HepG2 (cell line): ENCODE measurements at regions not wholly inside any gene's neighbourhood (a gene's known extent, or its start where the extent isn't known, plus 50 kb on each side); places are given as distances from the start of the nearest gene placed in this dataset.

Source experiments
- ATAC-seq: fragments of 200-7000 bp; cut with Tn5 transposase; 3 replicates; pipeline ENCODE4 v1.9.1; 2020; ENCODE audit warnings: mild to moderate bottlenecking, moderate library complexity
- BruUV-seq: library from RNA; stranded (reverse); fragments of 400-500 nt; replicated peaks from 2 replicates; lab custom pipeline; 2021; lab: Mats Ljungman, UMichigan
- CTCF ChIA-PET: fragments of 300-600 bp; formaldehyde crosslinking; extraction: SDS; loops from one replicate; lab custom pipeline; 2021; ENCODE audit warnings: low total read pairs, inconsistent platforms, low intra/inter-chr PET ratio; lab: Yijun Ruan, JAX
- POLR2A ChIA-PET: fragments of 350-600 bp; sonication (Branson Sonifier 250); formaldehyde crosslinking; loops from one replicate; lab custom pipeline; 2020; ENCODE audit warnings: antibody characterized with exemption, inconsistent platforms; lab: Yijun Ruan, JAX
- DNase-seq: peaks from one replicate; pipeline ENCODE4 v3.0.0-alpha.2; 2015; ENCODE audit warnings: low spot score
- FAIRE-seq: peaks from 3 replicates; lab custom pipeline; 2011; peaks lifted over from hg19 to GRCh38; lab: Jason Lieb, UNC
- H2AFZ ChIP-seq: one replicate; pipeline ENCODE4 v1.6.1; 2011; ENCODE audit warnings: low read length, inconsistent platforms
- H3K27ac ChIP-seq: fragments of 300-600 bp; 3 replicates; pipeline ENCODE4 v1.8.0; 2011; ENCODE audit warnings: mixed run types, mild to moderate bottlenecking, mixed read lengths, low read length, inconsistent platforms; ENCODE audit not compliant: insufficient read depth; ENCODE audit errors: extremely low read length
- H3K27me3 ChIP-seq, 2 experiments: fragments of 200-600 bp in 1 of 2; 2 replicates in 1 of 2; 3 replicates in 1 of 2; pipeline versions ENCODE4 v1.6.0 to v1.8.0; 2011; ENCODE audit warnings: low read length in 2 of 2, mild to moderate bottlenecking in 2 of 2, moderate library complexity in 2 of 2, inconsistent platforms in 1 of 2; ENCODE audit not compliant: insufficient read depth in 2 of 2, control insufficient read depth in 1 of 2
- H3K36me3 ChIP-seq, 2 experiments: fragments of 200-600 bp in 1 of 2; replicated peaks in 1 of 2; 2 replicates in 1 of 2; 3 replicates in 1 of 2; pipeline versions ENCODE4 v1.5.1 to v1.8.0; 2011; ENCODE audit warnings: low read length in 2 of 2, inconsistent platforms in 1 of 2; ENCODE audit not compliant: insufficient read depth in 2 of 2, control insufficient read depth in 1 of 2
- H3K4me1 ChIP-seq: 2 replicates; pipeline ENCODE4 v1.5.1; 2012; ENCODE audit warnings: low read length, inconsistent platforms; ENCODE audit not compliant: insufficient read depth
- H3K4me2 ChIP-seq: 2 replicates; pipeline ENCODE4 v1.6.0; 2011; ENCODE audit warnings: low read depth, low read length, inconsistent platforms
- H3K4me3 ChIP-seq, 3 experiments: fragments of 200-600 bp in 1 of 3; sonication (generic), shearing (Covaris generic) in 1 of 3; replicated peaks in 1 of 3; 2 replicates each; pipeline ENCODE4 v1.5.1; 2011 to 2016; ENCODE audit warnings: low read length in 3 of 3, inconsistent platforms in 2 of 3, low read depth in 2 of 3, mild to moderate bottlenecking in 2 of 3, control low read depth in 1 of 3, mixed read lengths in 1 of 3; ENCODE audit not compliant: insufficient read depth in 1 of 3
- H3K79me2 ChIP-seq: one replicate; pipeline ENCODE4 v1.6.1; 2011; ENCODE audit warnings: low read length, inconsistent platforms; ENCODE audit not compliant: insufficient read depth
- H3K9ac ChIP-seq: 2 replicates; pipeline ENCODE4 v1.6.0; 2011; ENCODE audit warnings: mild to moderate bottlenecking, low read depth, low read length, inconsistent platforms; ENCODE audit not compliant: insufficient read depth
- H3K9me3 ChIP-seq: 2 replicates; pipeline ENCODE4 v1.5.1; 2012; ENCODE audit warnings: mild to moderate bottlenecking, low read length
- H4K20me1 ChIP-seq: 2 replicates; pipeline ENCODE4 v1.6.0; 2011; ENCODE audit warnings: inconsistent platforms, mild to moderate bottlenecking, low read length, moderate library complexity; ENCODE audit not compliant: insufficient read depth
- ZNF446 ChIP-seq: sonication (generic); formaldehyde crosslinking; IDR thresholded peaks from 2 replicates; pipeline ENCODE4 v1.5.0; 2020; ENCODE audit warnings: mild to moderate bottlenecking, missing genetic modification reagents
- WGBS: methylation state at CpG from one replicate; pipeline ENCODE4 v1.1.6; 2017; ENCODE audit warnings: low lambda C conversion rate; 5-methylcytosine and 5-hydroxymethylcytosine counted together
- in situ Hi-C: cut with HindIII; loops from 2 replicates; pipeline ENCODE4 v1.10.0; 2017; ENCODE audit warnings: low pct_unique_long_range_greater_than_20kb; ENCODE audit not compliant: extremely low pct_ligation_motif_present
- intact Hi-C: fragments of 100-400 bp; cut with micrococcal nuclease; formaldehyde crosslinking; loops from one replicate; pipeline ENCODE4 v1.10.0; 2022; ENCODE audit not compliant: unreplicated experiment
- TF ChIP-seq, protein P1 (sequence below): sonication (generic); formaldehyde crosslinking; IDR thresholded peaks from 2 replicates; pipeline ENCODE4 v1.4.0; 2020; ENCODE audit warnings: missing genetic modification reagents

DNA sequence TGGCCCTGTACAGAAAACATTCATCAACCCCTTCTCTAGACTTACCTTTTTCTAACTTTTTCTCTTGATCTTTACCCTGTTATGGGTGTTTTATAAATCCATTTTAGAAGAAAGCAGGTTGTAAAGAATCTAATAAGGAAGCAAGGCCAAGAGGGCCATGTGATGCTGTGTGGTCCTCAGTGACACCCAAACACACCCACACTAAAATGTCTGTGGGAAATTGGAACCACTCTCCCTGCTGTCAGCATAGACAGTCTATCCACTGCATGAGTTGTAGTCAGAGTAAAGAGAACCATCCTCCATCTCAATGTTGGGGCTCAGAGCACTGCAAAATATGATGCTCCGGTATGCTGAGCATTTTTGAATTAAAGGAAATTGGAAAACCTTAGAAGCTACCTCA is 235.5 kb downstream of the SKIDA1 start (continued):
- TF ChIP-seq, protein P1, sequence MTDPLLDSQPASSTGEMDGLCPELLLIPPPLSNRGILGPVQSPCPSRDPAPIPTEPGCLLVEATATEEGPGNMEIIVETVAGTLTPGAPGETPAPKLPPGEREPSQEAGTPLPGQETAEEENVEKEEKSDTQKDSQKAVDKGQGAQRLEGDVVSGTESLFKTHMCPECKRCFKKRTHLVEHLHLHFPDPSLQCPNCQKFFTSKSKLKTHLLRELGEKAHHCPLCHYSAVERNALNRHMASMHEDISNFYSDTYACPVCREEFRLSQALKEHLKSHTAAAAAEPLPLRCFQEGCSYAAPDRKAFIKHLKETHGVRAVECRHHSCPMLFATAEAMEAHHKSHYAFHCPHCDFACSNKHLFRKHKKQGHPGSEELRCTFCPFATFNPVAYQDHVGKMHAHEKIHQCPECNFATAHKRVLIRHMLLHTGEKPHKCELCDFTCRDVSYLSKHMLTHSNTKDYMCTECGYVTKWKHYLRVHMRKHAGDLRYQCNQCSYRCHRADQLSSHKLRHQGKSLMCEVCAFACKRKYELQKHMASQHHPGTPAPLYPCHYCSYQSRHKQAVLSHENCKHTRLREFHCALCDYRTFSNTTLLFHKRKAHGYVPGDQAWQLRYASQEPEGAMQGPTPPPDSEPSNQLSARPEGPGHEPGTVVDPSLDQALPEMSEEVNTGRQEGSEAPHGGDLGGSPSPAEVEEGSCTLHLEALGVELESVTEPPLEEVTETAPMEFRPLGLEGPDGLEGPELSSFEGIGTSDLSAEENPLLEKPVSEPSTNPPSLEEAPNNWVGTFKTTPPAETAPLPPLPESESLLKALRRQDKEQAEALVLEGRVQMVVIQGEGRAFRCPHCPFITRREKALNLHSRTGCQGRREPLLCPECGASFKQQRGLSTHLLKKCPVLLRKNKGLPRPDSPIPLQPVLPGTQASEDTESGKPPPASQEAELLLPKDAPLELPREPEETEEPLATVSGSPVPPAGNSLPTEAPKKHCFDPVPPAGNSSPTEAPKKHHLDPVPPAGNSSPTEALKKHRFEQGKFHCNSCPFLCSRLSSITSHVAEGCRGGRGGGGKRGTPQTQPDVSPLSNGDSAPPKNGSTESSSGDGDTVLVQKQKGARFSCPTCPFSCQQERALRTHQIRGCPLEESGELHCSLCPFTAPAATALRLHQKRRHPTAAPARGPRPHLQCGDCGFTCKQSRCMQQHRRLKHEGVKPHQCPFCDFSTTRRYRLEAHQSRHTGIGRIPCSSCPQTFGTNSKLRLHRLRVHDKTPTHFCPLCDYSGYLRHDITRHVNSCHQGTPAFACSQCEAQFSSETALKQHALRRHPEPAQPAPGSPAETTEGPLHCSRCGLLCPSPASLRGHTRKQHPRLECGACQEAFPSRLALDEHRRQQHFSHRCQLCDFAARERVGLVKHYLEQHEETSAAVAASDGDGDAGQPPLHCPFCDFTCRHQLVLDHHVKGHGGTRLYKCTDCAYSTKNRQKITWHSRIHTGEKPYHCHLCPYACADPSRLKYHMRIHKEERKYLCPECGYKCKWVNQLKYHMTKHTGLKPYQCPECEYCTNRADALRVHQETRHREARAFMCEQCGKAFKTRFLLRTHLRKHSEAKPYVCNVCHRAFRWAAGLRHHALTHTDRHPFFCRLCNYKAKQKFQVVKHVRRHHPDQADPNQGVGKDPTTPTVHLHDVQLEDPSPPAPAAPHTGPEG (CRISPR knock-in tag) = no peak

DNA sequence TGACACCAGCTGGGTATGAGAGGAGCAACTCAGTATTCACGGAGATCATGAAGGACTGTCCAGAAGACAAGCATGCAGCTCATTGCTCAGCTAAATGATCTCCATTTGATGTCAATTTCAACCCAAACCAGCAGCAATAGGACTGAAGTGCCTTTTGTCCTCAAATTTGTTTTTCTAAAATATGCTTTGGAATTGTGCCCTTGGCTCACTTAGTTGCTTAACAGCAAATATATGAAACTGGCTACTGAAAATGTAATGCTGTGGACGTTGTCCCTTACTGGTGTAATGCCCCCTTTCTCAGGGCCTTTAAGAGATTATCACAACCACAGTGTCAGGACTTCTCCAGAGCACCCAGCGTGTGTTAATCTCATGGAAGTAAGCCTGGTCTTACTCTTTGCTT is 236.2 kb downstream of the SKIDA1 start:
- ATAC-seq = peak; percentile 52
- Histone ChIP-seq H3K4me3 (no peak overlapping the region), H3K27me3 (peaks cover 0 to 7% of the 10 kb centered on the region in 2 experiments; a peak in 2 of 5 replicates), H3K4me2 (no peak overlapping the region), H3K9ac (no peak overlapping the region), H3K79me2 (no peaks in the 10 kb centered on the region), H3K4me1 (peaks cover 13% of the 10 kb centered on the region), H2AFZ (no peak overlapping the region), H3K36me3 (no peaks in the 10 kb centered on the region), H3K27ac (no peak overlapping the region), H4K20me1 (no peaks in the 10 kb centered on the region), H3K9me3 (no peaks in the 10 kb centered on the region)
- in situ Hi-C loops (loop anchor here (25.0 kb wide), 2 partner anchors 198 to 448 kb away; no protein-coding TSS in a partner anchor), intact Hi-C loops (no loop called here)
- CTCF ChIA-PET = no interaction called here
- TF ChIP-seq ZNF446 (CRISPR knock-in tag) = no peak
- POLR2A ChIA-PET = no interaction called here
- BruUV-seq = no TSS peak
- peak; percentile 50 for FAIRE-seq
- WGBS = 4% methylated on average over 3 of the region's 3 CpGs
- DNase-seq = no peak
